Activated CD4-positive, alpha-beta T cell treated with anti-CD3 and anti-CD28 coated beads, Interleukin-2, amount 10 ng/mL, durations not matched to agents 24 days and 14 days (primary cell): ENCODE measurements at regions not wholly inside any gene's neighbourhood (a gene's known extent, or its start where the extent isn't known, plus 50 kb on each side); places are given as distances from the start of the nearest gene placed in this dataset.

Experiments
- DNase-seq: peaks from one replicate; pipeline ENCODE4 v3.0.0; 2022
- H3K27ac Mint-ChIP-seq: one replicate; pipeline ENCODE4 v1.8.0; 2022; ENCODE audit warnings: mild to moderate bottlenecking, mixed read lengths
- H3K27me3 Mint-ChIP-seq: one replicate; pipeline ENCODE4 v1.8.0; 2022; ENCODE audit warnings: mixed read lengths
- H3K36me3 Mint-ChIP-seq: one replicate; pipeline ENCODE4 v1.8.0; 2022; ENCODE audit warnings: low read depth, mild to moderate bottlenecking, mixed read lengths
- H3K4me1 Mint-ChIP-seq: one replicate; pipeline ENCODE4 v1.8.0; 2021; ENCODE audit warnings: mixed read lengths
- H3K4me3 Mint-ChIP-seq: one replicate; pipeline ENCODE4 v1.8.0; 2022; ENCODE audit warnings: mild to moderate bottlenecking, moderate library complexity, mixed read lengths
- H3K9me3 Mint-ChIP-seq: one replicate; pipeline ENCODE4 v1.8.0; 2021; ENCODE audit warnings: mixed read lengths
- intact Hi-C: fragments of 100-400 bp; cut with micrococcal nuclease; formaldehyde crosslinking; loops from one replicate; pipeline ENCODE4 v1.15.1; 2023

GRCh38 chr7:81068-81925, 111.1 kb upstream of the FAM20C start:
- Mint-ChIP-seq H3K9me3 (no peaks in the 10 kb centered on the region), H3K36me3 (no peaks in the 10 kb centered on the region), H3K27me3 (no peaks in the 10 kb centered on the region), H3K4me1 (no peaks in the 10 kb centered on the region), H3K27ac (no peak overlapping the region), H3K4me3 (no peak overlapping the region)
- intact Hi-C loops: no loop called here
- DNase-seq: no peak

GRCh38 chr7:81926-82756, 110.2 kb upstream of the FAM20C start:
- Mint-ChIP-seq H3K27ac (no peak overlapping the region), H3K9me3 (no peaks in the 10 kb centered on the region), H3K36me3 (no peaks in the 10 kb centered on the region), H3K4me1 (no peaks in the 10 kb centered on the region), H3K27me3 (no peaks in the 10 kb centered on the region), H3K4me3 (no peak overlapping the region)
- DNase-seq: no peak
- intact Hi-C loops: no loop called here

GRCh38 chr7:82757-83155, 109.6 kb upstream of the FAM20C start:
- H3K4me3 Mint-ChIP-seq: no peak overlapping the region
- no peaks in the 10 kb centered on the region for H3K4me1 Mint-ChIP-seq
- H3K9me3 Mint-ChIP-seq: no peaks in the 10 kb centered on the region
- H3K36me3 Mint-ChIP-seq: no peaks in the 10 kb centered on the region
- intact Hi-C loops: no loop called here
- no peak for DNase-seq
- no peak overlapping the region for H3K27ac Mint-ChIP-seq
- H3K27me3 Mint-ChIP-seq: no peaks in the 10 kb centered on the region

- Mint-ChIP-seq H3K4me1 (no peaks in the 10 kb centered on the region), H3K27me3 (no peaks in the 10 kb centered on the region), H3K36me3 (no peaks in the 10 kb centered on the region), H3K27ac (no peak overlapping the region), H3K4me3 (no peak overlapping the region), H3K9me3 (no peaks in the 10 kb centered on the region)
- intact Hi-C loops: no loop called here
- DNase-seq: no peak
Observed at GRCh38 chr7:83441-83840, 108.9 kb upstream of the FAM20C start.

GRCh38 chr7:83861-84632, 108.3 kb upstream of the FAM20C start:
- Mint-ChIP-seq H3K4me1 (peaks cover 1% of the 10 kb centered on the region), H3K27ac (no peak overlapping the region), H3K9me3 (no peaks in the 10 kb centered on the region), H3K36me3 (no peaks in the 10 kb centered on the region), H3K27me3 (no peaks in the 10 kb centered on the region), H3K4me3 (no peak overlapping the region)
- intact Hi-C loops: no loop called here
- DNase-seq: no peak

- DNase-seq: no peak
- Mint-ChIP-seq H3K4me3 (no peak overlapping the region), H3K27me3 (no peaks in the 10 kb centered on the region), H3K36me3 (no peaks in the 10 kb centered on the region), H3K4me1 (peaks cover 4% of the 10 kb centered on the region), H3K9me3 (no peaks in the 10 kb centered on the region), H3K27ac (no peak overlapping the region)
- intact Hi-C loops: no loop called here
Observed at GRCh38 chr7:84633-85020, 107.7 kb upstream of the FAM20C start.

- Mint-ChIP-seq H3K4me3 (no peak overlapping the region), H3K9me3 (no peaks in the 10 kb centered on the region), H3K36me3 (no peaks in the 10 kb centered on the region), H3K27me3 (no peaks in the 10 kb centered on the region), H3K27ac (peak overlapping the region; percentile 15), H3K4me1 (peaks cover 7% of the 10 kb centered on the region)
- intact Hi-C loops: no loop called here
- DNase-seq: no peak
Observed at GRCh38 chr7:85074-85882, 107.1 kb upstream of the FAM20C start.

GRCh38 chr7:85883-86515, 106.4 kb upstream of the FAM20C start:
- Mint-ChIP-seq H3K9me3 (no peaks in the 10 kb centered on the region), H3K4me1 (peaks cover 12% of the 10 kb centered on the region), H3K27ac (peak overlapping the region; percentile 22), H3K27me3 (no peaks in the 10 kb centered on the region), H3K4me3 (no peak overlapping the region), H3K36me3 (no peaks in the 10 kb centered on the region)
- no peak for DNase-seq
- intact Hi-C loops: no loop called here

- peaks cover 12% of the 10 kb centered on the region for H3K4me1 Mint-ChIP-seq
- peak overlapping the region; percentile 22 for H3K27ac Mint-ChIP-seq
- H3K27me3 Mint-ChIP-seq: no peaks in the 10 kb centered on the region
- H3K9me3 Mint-ChIP-seq: no peaks in the 10 kb centered on the region
- no peak overlapping the region for H3K4me3 Mint-ChIP-seq
- DNase-seq: no peak
- H3K36me3 Mint-ChIP-seq: no peaks in the 10 kb centered on the region
- intact Hi-C loops: no loop called here
Observed at GRCh38 chr7:86629-87028, 105.7 kb upstream of the FAM20C start.

GRCh38 chr7:87047-87446, 105.3 kb upstream of the FAM20C start:
- H3K36me3 Mint-ChIP-seq: no peaks in the 10 kb centered on the region
- intact Hi-C loops: no loop called here
- H3K4me1 Mint-ChIP-seq: peaks cover 12% of the 10 kb centered on the region
- no peak for DNase-seq
- no peaks in the 10 kb centered on the region for H3K9me3 Mint-ChIP-seq
- H3K4me3 Mint-ChIP-seq: no peak overlapping the region
- no peaks in the 10 kb centered on the region for H3K27me3 Mint-ChIP-seq
- no peak overlapping the region for H3K27ac Mint-ChIP-seq

- peaks cover 12% of the 10 kb centered on the region for H3K4me1 Mint-ChIP-seq
- H3K9me3 Mint-ChIP-seq: no peaks in the 10 kb centered on the region
- no peaks in the 10 kb centered on the region for H3K36me3 Mint-ChIP-seq
- intact Hi-C loops: no loop called here
- no peak for DNase-seq
- H3K27me3 Mint-ChIP-seq: no peaks in the 10 kb centered on the region
- no peak overlapping the region for H3K4me3 Mint-ChIP-seq
- H3K27ac Mint-ChIP-seq: no peak overlapping the region
Observed at GRCh38 chr7:87671-88070, 104.7 kb upstream of the FAM20C start.

GRCh38 chr7:88095-88926, 104.1 kb upstream of the FAM20C start:
- H3K4me3 Mint-ChIP-seq: no peak overlapping the region
- DNase-seq: no peak
- H3K27me3 Mint-ChIP-seq: no peaks in the 10 kb centered on the region
- intact Hi-C loops: no loop called here
- no peak overlapping the region for H3K27ac Mint-ChIP-seq
- no peaks in the 10 kb centered on the region for H3K9me3 Mint-ChIP-seq
- peaks cover 12% of the 10 kb centered on the region for H3K4me1 Mint-ChIP-seq
- no peaks in the 10 kb centered on the region for H3K36me3 Mint-ChIP-seq
